ENCODE measurements at regions not wholly inside any gene's neighbourhood (a gene's known extent, or its start where the extent isn't known, plus 50 kb on each side); places are given as distances from the start of the nearest gene placed in this dataset.

DNA sequence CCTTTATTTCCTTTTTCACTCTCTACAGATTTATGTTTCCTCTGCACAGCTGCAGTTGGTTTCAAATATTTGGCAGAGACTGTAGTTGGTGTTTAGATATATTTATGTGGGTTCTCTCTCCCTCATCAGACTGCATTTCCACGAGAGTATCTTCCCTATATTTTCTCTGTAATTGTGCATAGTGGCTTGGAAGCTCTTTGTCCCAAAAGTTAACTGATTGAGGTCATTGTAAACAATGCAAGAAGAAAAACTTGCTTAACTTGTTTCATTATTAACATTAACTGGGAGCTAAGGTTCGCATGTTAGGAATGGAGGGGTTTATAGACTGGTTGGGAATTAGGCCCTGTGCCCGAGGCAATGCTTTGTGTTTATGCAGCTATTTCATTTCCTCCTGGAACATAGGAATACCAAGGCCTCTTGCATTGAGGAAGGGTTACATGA lies 216.9 kb upstream of the HMGA2 start:
- H3K9me3 ChIP-seq (replicated peaks; ENCODE audit: control insufficient read depth, insufficient read depth, low read length) = no peaks in the 10 kb centered on the region
- DNase-seq (ENCODE audit: low read depth, low spot score) (peak; percentile 52), FAIRE-seq (no peak)
- no TSS peak for BruUV-seq (replicated peaks)
- no peaks in the 10 kb centered on the region for H3K36me3 ChIP-seq (ENCODE audit: control insufficient read depth in 2 of 2, extremely low read depth in 1 of 2, insufficient read depth in 2 of 2, low read length in 2 of 2)
- intact Hi-C loops (cut with micrococcal nuclease) (no loop called here), dilution Hi-C loops (cut with MboI; ENCODE audit: extremely low pct_ligation_motif_present, low sequenced_read_pairs) (no loop called here)
- no peaks in the 10 kb centered on the region for H3K9me1 ChIP-seq (replicated peaks; ENCODE audit: control insufficient read depth, extremely low read depth, insufficient read depth, low read length)
- H3K79me2 ChIP-seq (ENCODE audit: control insufficient read depth, insufficient read depth, low read length) = peaks cover 14% of the 10 kb centered on the region
- no peaks in the 10 kb centered on the region for H4K20me1 ChIP-seq (replicated peaks; ENCODE audit: control insufficient read depth, extremely low read depth, insufficient read depth, low read length)
- no peak overlapping the region for H3K9ac ChIP-seq (replicated peaks; ENCODE audit: extremely low read depth, insufficient read depth, low read length)
- peaks cover 71% of the 10 kb centered on the region for H3K4me1 ChIP-seq (ENCODE audit: control insufficient read depth, extremely low read depth, insufficient read depth, low read length)
- no peak overlapping the region for H3K4me3 ChIP-seq (replicated peaks in 1 of 3; ENCODE audit: insufficient read depth in 1 of 3, low read depth in 1 of 3, low read length in 3 of 3)
- no peak overlapping the region for H3K4me2 ChIP-seq (ENCODE audit: insufficient read depth, low read length)
- ChIA-PET CTCF (interaction anchor here (0.9 to 3.0 kb wide), 4 partner anchors 27 to 88 kb away, joined by 3 to 21 read pairs (median 7); no protein-coding TSS in a partner anchor), POLR2A (no interaction called here)
- H3K27me3 ChIP-seq (ENCODE audit: control insufficient read depth in 2 of 2, insufficient read depth in 2 of 2, low read length in 2 of 2) = no peaks in the 10 kb centered on the region
- peak overlapping the region; percentile 14 for H3K27ac ChIP-seq (ENCODE audit: insufficient read depth, low read depth, low read length)
- no peak for TF ChIP-seq GATA2 (IDR thresholded peaks at IDR 0.05; ENCODE audit: insufficient read depth, insufficient read length, low read depth, low read length)
- no peak for TF ChIP-seq POLR2AphosphoS5 (IDR thresholded peaks at IDR 0.05; ENCODE audit: insufficient read depth, low read depth, low read length)
- no peak for TF ChIP-seq FOS (IDR thresholded peaks at IDR 0.05; ENCODE audit: borderline replicate concordance, insufficient read depth, low read length)
- H2AFZ ChIP-seq (ENCODE audit: low read depth, low read length) = no peak overlapping the region

DNA sequence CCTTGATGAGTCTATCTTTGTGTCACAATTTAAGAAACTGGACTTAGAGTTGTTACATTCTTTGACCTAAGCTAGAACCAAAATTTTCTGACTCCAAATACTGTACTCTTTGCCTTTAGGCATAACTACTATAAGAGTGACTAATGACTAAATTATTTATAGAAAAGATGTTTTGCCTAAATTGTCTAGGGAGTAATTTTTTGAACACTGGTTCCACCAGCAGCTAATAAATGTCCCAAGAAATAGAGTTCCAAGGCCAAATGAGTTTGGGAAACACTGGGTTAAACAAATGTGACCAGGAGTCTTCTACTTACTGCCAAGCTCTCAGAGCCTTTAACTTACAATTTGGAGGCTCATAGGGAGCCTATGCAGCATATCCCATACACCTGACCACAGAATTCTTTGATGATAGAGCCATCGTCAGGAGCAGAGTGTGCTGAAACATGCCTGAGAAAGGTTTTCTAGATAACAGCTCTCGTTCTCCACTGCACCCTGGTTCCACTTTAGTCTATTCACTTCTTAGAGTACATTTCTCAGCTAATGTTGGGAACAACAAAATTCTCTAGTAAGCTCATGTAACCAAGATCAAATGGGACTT lies 215.9 kb upstream of the HMGA2 start:
- H3K9me3 ChIP-seq (replicated peaks; ENCODE audit: control insufficient read depth, insufficient read depth, low read length) = no peaks in the 10 kb centered on the region
- H3K4me2 ChIP-seq (ENCODE audit: insufficient read depth, low read length) = no peak overlapping the region
- no peaks in the 10 kb centered on the region for H3K36me3 ChIP-seq (ENCODE audit: control insufficient read depth in 2 of 2, extremely low read depth in 1 of 2, insufficient read depth in 2 of 2, low read length in 2 of 2)
- ChIA-PET POLR2A (interaction anchor here (0.9 kb wide), 1 partner anchor 23 kb away, joined by 3 read pairs; no protein-coding TSS in a partner anchor), CTCF (interaction anchor here (0.8 to 3.0 kb wide), 11 partner anchors 26 to 428 kb away, joined by 3 to 21 read pairs (median 4); no protein-coding TSS in a partner anchor)
- no peaks in the 10 kb centered on the region for H3K27me3 ChIP-seq (ENCODE audit: control insufficient read depth in 2 of 2, insufficient read depth in 2 of 2, low read length in 2 of 2)
- H2AFZ ChIP-seq (ENCODE audit: low read depth, low read length) = no peak overlapping the region
- H3K9ac ChIP-seq (replicated peaks; ENCODE audit: extremely low read depth, insufficient read depth, low read length) = no peak overlapping the region
- TF ChIP-seq, protein P1, sequence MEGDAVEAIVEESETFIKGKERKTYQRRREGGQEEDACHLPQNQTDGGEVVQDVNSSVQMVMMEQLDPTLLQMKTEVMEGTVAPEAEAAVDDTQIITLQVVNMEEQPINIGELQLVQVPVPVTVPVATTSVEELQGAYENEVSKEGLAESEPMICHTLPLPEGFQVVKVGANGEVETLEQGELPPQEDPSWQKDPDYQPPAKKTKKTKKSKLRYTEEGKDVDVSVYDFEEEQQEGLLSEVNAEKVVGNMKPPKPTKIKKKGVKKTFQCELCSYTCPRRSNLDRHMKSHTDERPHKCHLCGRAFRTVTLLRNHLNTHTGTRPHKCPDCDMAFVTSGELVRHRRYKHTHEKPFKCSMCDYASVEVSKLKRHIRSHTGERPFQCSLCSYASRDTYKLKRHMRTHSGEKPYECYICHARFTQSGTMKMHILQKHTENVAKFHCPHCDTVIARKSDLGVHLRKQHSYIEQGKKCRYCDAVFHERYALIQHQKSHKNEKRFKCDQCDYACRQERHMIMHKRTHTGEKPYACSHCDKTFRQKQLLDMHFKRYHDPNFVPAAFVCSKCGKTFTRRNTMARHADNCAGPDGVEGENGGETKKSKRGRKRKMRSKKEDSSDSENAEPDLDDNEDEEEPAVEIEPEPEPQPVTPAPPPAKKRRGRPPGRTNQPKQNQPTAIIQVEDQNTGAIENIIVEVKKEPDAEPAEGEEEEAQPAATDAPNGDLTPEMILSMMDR (IDR thresholded peaks at IDR 0.05; ENCODE audit: extremely low read depth in 1 of 2, insufficient read depth in 1 of 2, low read depth in 1 of 2, low read length in 2 of 2) = no peak
- peak; percentile 5 for TF ChIP-seq FOS (IDR thresholded peaks at IDR 0.05; ENCODE audit: borderline replicate concordance, insufficient read depth, low read length)
- no peaks in the 10 kb centered on the region for H3K9me1 ChIP-seq (replicated peaks; ENCODE audit: control insufficient read depth, extremely low read depth, insufficient read depth, low read length)
- DNase-seq (ENCODE audit: low read depth, low spot score) (no peak), FAIRE-seq (no peak)
- dilution Hi-C loops (cut with MboI; ENCODE audit: extremely low pct_ligation_motif_present, low sequenced_read_pairs) = no loop called here
- peak overlapping the region; percentile 25 for H3K27ac ChIP-seq (ENCODE audit: insufficient read depth, low read depth, low read length)
- H3K79me2 ChIP-seq (ENCODE audit: control insufficient read depth, insufficient read depth, low read length) = peaks cover 12% of the 10 kb centered on the region
- intact Hi-C loops (cut with micrococcal nuclease) = no loop called here
- no peak overlapping the region for H3K4me3 ChIP-seq (replicated peaks in 1 of 3; ENCODE audit: insufficient read depth in 1 of 3, low read depth in 1 of 3, low read length in 3 of 3)
- H4K20me1 ChIP-seq (replicated peaks; ENCODE audit: control insufficient read depth, extremely low read depth, insufficient read depth, low read length) = no peaks in the 10 kb centered on the region
- H3K4me1 ChIP-seq (ENCODE audit: control insufficient read depth, extremely low read depth, insufficient read depth, low read length) = peaks cover 73% of the 10 kb centered on the region
- no TSS peak for BruUV-seq (replicated peaks)
